Ascending aorta (tissue), 2 donors: ENCODE measurements at regions not wholly inside any gene's neighbourhood (a gene's known extent, or its start where the extent isn't known, plus 50 kb on each side); places are given as distances from the start of the nearest gene placed in this dataset.

Source experiments
- DNase-seq, 2 donors: peaks; one replicate each; pipeline ENCODE4 v3.0.0-alpha.2; 2019; ENCODE audit warnings: low spot score in 2 of 2
- H3K27ac ChIP-seq, 2 donors: fragments of 200-600 bp; sonication (generic); one replicate each; pipeline ENCODE4 v1.5.1; 2016 to 2017; ENCODE audit warnings: mild to moderate bottlenecking in 1 of 2
- H3K27me3 ChIP-seq: fragments of 200-600 bp; sonication (generic); one replicate; pipeline ENCODE4 v1.5.1; 2017
- H3K36me3 ChIP-seq, 2 donors: fragments of 200-600 bp; sonication (generic); one replicate each; pipeline ENCODE4 v1.5.1; 2016
- H3K4me1 ChIP-seq, 2 donors: fragments of 200-600 bp; sonication (generic); one replicate each; pipeline ENCODE4 v1.5.1; 2016 to 2017; ENCODE audit warnings: mild to moderate bottlenecking in 1 of 2
- H3K4me3 ChIP-seq, 2 donors: fragments of 200-600 bp; sonication (generic); one replicate each; pipeline ENCODE4 v1.5.1; 2016 to 2017; ENCODE audit warnings: mild to moderate bottlenecking in 1 of 2
- H3K9me3 ChIP-seq, 2 donors: fragments of 200-600 bp; sonication (generic); one replicate each; pipeline ENCODE4 v1.5.1; 2016
- intact Hi-C: fragments of 100-400 bp; cut with DNase I; formaldehyde crosslinking; loops from one replicate; pipeline ENCODE4 v1.15.1; 2023
- TF ChIP-seq, protein P1 (sequence below), 3 experiments: fragments of 200-600 bp in 2 of 3; fragments of 450-650 bp in 1 of 3; sonication (generic) in 2 of 3; IDR thresholded peaks; one replicate each; pipeline ENCODE4 v1.5.1; 2016 to 2019; ENCODE audit warnings: antibody characterized with exemption in 3 of 3, mild to moderate bottlenecking in 1 of 3, moderate library complexity in 1 of 3

- Histone ChIP-seq H3K9me3 (no peaks in the 10 kb centered on the region), H3K4me3 (no peak overlapping the region), H3K36me3 (no peaks in the 10 kb centered on the region), H3K27ac (no peak overlapping the region), H3K27me3 (no peaks in the 10 kb centered on the region), H3K4me1 (no peaks in the 10 kb centered on the region)
- intact Hi-C loops, result no loop called here
- DNase-seq, result no peak
- TF ChIP-seq, protein P1, sequence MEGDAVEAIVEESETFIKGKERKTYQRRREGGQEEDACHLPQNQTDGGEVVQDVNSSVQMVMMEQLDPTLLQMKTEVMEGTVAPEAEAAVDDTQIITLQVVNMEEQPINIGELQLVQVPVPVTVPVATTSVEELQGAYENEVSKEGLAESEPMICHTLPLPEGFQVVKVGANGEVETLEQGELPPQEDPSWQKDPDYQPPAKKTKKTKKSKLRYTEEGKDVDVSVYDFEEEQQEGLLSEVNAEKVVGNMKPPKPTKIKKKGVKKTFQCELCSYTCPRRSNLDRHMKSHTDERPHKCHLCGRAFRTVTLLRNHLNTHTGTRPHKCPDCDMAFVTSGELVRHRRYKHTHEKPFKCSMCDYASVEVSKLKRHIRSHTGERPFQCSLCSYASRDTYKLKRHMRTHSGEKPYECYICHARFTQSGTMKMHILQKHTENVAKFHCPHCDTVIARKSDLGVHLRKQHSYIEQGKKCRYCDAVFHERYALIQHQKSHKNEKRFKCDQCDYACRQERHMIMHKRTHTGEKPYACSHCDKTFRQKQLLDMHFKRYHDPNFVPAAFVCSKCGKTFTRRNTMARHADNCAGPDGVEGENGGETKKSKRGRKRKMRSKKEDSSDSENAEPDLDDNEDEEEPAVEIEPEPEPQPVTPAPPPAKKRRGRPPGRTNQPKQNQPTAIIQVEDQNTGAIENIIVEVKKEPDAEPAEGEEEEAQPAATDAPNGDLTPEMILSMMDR (IDR thresholded peaks at IDR 0.05), result no peak
Observed at GRCh38 chr2:193935114-193935513, 1721.9 kb upstream of the SLC39A10 start.

DNA sequence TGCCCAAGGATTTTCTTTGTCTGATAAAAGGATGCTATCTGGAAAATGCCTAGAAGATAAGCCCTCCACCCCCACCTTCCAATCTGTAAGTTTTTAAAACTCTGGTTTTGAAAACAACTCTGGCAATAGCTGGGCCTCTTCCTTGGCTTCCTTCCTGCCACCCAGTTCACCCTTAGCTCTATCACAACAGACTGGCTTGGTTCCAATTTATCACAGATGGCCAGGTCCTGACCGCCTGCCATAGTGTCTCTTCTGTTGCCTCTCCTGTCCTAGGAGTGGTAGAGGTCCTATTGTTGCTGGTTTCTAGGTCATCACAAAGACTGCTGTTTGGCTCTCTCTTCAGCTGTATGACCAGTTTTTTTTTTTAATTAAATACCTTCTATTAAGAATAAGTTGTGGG, 1727.9 kb upstream of the SLC39A10 start:
- H3K36me3 ChIP-seq, result no peaks in the 10 kb centered on the region
- H3K27ac ChIP-seq, result no peak overlapping the region
- intact Hi-C loops, result no loop called here
- no peaks in the 10 kb centered on the region for H3K27me3 ChIP-seq
- no peak overlapping the region for H3K4me3 ChIP-seq
- DNase-seq, result no peak
- TF ChIP-seq, protein P1 (IDR thresholded peaks at IDR 0.05), result no peak
- H3K9me3 ChIP-seq, result no peaks in the 10 kb centered on the region
- no peaks in the 10 kb centered on the region for H3K4me1 ChIP-seq

GRCh38 chr2:193907561-193907960, 1712.8 kb upstream of the TMEFF2 start:
- Histone ChIP-seq H3K36me3 (no peaks in the 10 kb centered on the region), H3K27ac (no peak overlapping the region), H3K4me3 (no peak overlapping the region), H3K4me1 (no peaks in the 10 kb centered on the region), H3K9me3 (no peaks in the 10 kb centered on the region), H3K27me3 (no peaks in the 10 kb centered on the region)
- intact Hi-C loops, result no loop called here
- no peak for DNase-seq
- TF ChIP-seq, protein P1 (IDR thresholded peaks at IDR 0.05), result no peak

GRCh38 chr2:193900292-193900691, 1705.6 kb upstream of the TMEFF2 start:
- no peaks in the 10 kb centered on the region for H3K4me1 ChIP-seq
- H3K36me3 ChIP-seq, result no peaks in the 10 kb centered on the region
- intact Hi-C loops, result no loop called here
- DNase-seq, result no peak
- H3K27ac ChIP-seq, result no peak overlapping the region
- no peaks in the 10 kb centered on the region for H3K27me3 ChIP-seq
- TF ChIP-seq, protein P1 (IDR thresholded peaks at IDR 0.05), result no peak
- no peak overlapping the region for H3K4me3 ChIP-seq
- no peaks in the 10 kb centered on the region for H3K9me3 ChIP-seq

- no peak for DNase-seq
- H3K27me3 ChIP-seq, result no peaks in the 10 kb centered on the region
- intact Hi-C loops, result no loop called here
- TF ChIP-seq, protein P1 (IDR thresholded peaks at IDR 0.05), result no peak
- no peaks in the 10 kb centered on the region for H3K36me3 ChIP-seq
- no peaks in the 10 kb centered on the region for H3K4me1 ChIP-seq
- no peak overlapping the region for H3K27ac ChIP-seq
- H3K9me3 ChIP-seq, result no peaks in the 10 kb centered on the region
- no peak overlapping the region for H3K4me3 ChIP-seq
Observed at GRCh38 chr2:193895226-193895625, 1700.5 kb upstream of the TMEFF2 start.

DNA sequence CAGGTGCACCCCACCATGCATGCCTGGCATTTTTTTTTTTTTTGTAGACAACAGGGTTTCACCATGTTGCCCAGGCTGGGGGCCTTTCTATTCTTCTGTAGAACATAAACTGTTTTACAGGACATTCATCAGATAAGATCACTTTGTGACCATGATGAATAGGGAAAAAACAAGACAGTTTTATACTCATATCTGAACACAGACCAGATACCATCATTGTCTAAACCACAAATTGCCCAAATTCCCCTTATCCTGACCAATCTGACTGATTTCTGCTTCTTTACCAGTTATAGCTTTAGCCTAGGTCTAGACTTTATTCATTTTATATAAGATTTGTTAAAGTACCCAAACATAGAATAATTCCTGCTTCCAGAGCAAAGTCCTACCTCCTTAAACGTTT, 1699.3 kb upstream of the TMEFF2 start:
- Histone ChIP-seq H3K4me1 (no peaks in the 10 kb centered on the region), H3K27me3 (no peaks in the 10 kb centered on the region), H3K9me3 (no peaks in the 10 kb centered on the region), H3K4me3 (no peak overlapping the region), H3K27ac (no peak overlapping the region), H3K36me3 (no peaks in the 10 kb centered on the region)
- no peak for DNase-seq
- intact Hi-C loops, result no loop called here
- TF ChIP-seq, protein P1 (IDR thresholded peaks at IDR 0.05), result no peak
